ENCODE measurements at regions not wholly inside any gene's neighbourhood (a gene's known extent, or its start where the extent isn't known, plus 50 kb on each side); places are given as distances from the start of the nearest gene placed in this dataset.

DNA sequence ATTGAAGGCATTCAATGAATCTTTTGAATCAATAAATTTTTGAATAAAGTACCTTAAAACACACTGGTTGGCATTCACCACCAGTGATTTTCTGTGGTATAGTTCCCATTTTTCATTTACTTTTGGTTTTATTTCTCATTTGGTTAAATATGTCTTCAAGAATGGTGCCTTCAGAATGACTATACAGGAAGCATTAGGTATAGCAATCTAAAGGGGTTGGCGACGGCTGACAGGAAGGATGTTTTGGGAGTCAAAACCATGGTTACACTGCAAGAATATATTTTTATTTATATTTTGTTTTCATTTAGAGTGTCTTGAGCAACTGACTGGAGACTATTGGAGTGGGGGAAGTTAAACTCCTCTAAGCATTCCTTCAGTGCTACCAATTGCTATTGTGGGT lies 235.7 kb downstream of the HTR1A start:
- no peak for DNase-seq

GRCh38 chr5:63719147-63719546 lies 243.1 kb downstream of the HTR1A start:
- DNase-seq: no peak

GRCh38 chr5:63700241-63700640 lies 262.0 kb downstream of the HTR1A start:
- no peak for DNase-seq

DNA sequence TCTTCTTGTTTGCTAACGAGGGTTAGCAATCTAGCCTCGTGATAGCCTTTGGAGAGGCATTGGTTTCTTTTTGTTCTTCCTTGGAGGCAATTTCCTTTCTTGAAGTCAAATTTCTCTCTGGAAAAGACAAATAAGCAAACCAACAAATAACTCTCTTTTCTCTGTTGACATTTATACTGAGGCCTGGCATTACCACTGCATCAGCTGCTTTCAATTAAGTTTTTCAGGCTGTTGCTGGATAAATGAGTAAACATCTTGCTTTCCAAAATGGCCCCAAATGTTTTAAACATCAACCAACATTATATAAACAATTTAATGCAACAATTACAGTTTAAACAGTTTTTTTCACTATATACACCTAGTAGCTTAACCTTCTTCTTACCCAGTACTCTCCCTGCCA lies 264.4 kb downstream of the HTR1A start:
- DNase-seq: peak; percentile 0

DNA sequence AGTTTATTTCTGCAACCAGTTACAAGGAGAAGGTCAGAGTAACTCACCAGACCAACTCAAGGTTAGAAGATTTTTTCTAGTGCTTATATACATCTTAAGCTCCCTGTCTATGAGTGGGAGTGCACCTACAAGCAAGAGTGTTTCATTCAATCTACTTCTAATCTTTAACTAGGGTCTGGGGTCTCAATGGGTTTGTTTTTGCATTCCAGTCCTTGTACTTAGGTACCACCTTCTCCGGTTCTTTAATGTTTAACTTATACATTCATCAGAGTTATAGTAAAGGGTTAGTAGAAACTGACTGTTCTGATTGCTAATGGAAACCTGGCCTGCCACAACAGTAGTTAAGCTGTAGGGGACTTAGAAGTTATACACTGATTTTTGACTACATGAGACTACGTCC lies 271.7 kb downstream of the HTR1A start:
- DNase-seq: no peak

DNA sequence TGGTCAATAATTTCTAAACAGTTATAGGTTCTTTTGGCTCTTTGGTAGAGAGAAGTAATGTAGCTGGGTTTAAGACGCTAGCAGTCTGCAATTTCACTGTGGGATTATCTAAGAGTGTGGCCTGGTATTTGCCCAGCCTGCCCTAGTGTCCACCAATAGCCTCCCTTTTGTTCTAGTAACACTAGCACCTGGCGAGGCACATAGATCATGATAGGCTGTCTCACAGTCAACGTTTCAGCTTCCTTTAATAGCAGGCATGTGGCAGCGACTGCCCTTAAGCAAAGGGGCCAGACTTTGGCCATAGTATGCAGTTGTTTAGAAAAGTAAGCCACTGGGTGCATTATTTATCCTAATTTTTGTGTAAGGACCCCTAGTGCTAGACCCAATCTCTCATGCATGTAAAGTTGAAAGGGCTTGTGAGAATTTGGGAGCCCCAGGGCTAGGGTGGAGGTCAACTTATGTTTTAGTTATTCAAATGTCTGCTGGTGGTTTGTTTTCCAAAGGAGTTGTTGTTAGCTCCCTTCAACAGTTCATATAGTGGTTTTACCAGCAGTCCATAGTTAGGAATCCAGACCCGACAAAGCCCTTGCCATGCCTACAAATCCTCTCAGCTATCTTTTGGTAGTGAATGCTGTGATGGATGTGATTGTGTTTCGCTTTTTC lies 274.3 kb downstream of the HTR1A start:
- no peak for DNase-seq

- DNase-seq: no peak
Measured at GRCh38 chr5:63686938-63687337, 275.3 kb downstream of the HTR1A start.

DNA sequence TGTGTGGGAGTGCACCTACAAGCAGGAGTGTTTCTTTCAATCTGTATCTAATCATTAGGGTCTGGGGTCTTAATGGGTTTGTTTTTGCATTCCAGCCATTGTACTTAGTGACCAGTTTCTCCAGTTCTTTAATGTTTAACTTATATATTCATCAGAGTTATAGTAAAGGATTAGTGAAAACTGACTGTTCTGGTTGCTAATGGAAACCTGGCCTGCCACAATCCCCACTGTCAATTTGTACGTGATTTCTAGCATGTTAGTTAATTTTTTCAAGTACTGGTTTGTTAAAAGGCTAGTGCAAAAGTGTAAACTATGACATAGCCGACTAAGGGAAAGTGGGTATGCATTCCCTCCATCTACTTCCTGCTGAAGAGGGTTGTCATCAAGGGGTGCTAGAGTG lies 276.1 kb downstream of the HTR1A start:
- DNase-seq: no peak

DNA sequence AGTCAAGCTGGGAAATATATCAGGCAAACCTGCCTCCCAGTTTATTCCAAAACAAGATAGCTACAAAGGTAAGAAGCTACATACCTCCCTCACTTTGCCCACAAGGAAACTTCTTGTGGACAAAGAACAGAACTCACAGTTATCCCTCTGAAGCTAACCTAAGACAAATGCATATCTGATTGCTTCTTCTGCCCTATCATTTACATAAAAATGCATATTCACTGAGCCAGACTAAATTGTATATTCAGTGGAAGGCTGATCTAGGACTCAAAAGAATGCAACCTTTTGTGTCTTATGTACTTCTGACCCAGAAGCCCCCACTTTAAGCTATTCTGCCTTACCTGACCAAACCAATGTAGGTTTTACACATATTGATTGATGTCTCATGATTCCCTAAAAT lies 276.8 kb downstream of the HTR1A start:
- DNase-seq: no peak

DNA sequence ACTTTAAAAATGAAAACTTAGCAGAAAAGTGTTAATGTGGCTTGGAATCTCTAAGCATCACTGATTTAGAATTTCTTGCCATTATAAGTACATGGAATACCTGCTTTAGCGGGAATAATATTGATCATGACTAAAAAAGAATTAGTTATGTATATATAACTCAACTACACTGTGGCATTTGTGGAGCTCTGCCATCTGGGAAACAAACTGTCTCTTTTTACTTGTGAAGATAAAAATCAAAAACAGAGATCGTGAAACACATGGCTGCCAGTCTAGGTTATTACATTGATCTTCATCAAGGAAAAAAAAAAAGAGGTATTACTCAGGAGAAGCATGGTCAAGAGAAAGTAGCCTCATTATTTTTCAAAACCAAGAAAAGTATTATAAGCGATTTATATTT lies 287.4 kb downstream of the HTR1A start:
- no peak for DNase-seq

DNA sequence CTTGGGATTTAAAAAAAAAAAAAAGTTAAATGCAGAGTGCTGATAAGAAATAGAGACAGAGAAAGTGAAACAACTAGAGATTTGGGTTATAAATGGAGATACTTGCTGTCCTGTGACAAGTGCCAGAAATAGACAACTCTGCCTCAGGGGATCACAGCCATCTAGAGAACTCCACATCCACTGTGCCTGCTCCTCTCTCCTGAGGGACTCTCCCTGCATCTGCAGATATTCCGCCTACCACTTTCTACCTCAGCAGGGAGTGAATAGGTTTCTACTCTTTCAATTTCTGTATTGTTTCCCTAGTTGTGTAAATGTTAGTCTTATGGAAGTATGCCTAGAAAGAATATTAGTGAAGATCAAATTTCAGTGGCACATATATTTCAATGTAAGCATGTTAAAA lies 307.2 kb downstream of the HTR1A start:
- no peak for DNase-seq

- DNase-seq: no peak
Measured at GRCh38 chr5:63650581-63650980, 311.7 kb downstream of the HTR1A start.

GRCh38 chr5:63648376-63648775 lies 313.9 kb downstream of the HTR1A start:
- no peak for DNase-seq

DNA sequence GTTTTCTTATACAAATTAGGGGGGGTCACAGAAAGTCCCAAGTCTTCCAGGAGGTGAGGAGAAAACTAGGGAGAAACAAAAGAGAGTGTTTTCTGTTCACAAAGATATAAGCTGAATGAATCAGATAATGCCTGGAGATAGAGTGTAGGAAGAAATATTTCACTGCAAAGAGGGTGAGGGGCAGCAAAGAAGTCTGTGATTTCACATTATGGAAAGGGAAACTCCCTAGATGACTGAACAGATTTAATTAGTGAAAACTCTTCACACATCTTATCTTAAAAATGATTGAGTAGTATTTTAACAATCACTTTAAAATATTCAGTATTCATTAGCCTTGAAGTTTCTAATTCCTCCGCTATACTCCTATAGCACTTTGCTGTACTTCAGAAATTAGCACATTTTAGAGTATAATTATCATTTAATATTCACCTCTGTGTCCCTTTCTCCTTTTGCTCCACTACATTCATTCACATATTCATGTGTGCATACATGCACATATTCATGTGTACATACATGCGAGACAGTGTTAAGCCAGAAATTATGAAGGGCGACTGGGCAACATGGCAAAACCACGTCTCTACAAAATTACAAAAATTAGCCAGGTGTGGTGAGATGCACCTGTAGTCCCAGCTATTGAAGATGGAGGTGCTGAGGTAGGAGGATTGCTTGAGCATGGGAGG lies 332.2 kb downstream of the HTR1A start:
- no peak for DNase-seq

DNA sequence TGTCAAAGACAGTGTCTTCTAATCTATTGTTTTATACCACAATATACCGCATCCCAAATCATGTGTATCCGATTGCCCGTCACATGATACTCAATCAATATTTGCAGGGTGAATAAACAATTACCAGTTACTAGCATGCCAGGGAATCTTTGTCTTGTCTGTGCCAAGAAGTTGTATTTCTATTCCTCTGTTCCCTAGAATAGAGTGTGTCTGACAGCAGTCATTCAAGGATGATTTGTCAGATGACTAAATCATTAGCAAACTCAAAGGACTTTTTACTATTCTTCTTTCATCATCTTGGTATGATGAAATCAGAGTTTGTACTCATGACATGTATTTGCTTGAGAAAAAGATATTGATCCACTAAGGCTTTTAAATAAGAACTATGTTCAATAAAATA lies 348.8 kb downstream of the HTR1A start:
- no peak for DNase-seq

DNA sequence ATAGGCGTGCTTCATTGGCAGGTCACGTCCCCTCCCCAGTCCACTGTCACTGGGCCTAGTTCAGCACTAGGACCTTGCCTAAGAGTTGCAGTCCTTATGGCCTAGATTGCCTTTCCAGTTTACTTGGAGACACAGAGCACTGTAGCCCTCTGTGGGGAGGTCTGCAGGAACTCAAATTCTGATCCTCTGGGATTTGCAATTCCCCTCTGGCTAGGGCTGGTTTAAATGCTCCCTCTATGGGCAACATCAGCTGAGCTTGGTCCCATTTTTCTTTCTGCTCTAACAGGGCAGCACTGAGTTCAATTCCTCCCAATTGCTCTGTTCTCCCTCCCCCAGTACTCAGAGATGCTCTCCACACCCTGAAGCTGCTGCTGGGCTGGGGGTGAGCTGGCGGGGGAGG lies 358.2 kb downstream of the HTR1A start:
- DNase-seq: no peak

DNA sequence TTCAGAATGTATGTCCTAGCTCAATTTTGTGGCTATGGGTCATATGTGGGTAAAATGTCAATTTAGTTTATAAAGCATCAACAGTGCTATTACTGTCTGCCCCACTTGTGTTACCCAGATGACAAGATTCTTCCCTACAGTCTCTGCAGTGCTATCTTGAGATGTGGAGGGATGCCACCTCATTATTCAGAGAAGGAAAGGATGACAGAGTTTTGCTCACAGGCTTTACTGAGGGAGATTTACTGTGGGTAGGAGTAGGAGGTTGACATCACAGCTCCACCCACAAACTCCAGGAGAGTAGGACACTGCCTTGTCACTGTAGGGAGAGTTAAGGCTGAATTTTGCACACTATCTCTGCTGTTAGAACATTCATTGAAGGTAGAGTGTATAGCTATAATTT lies 359.3 kb downstream of the HTR1A start:
- DNase-seq: no peak

- DNase-seq: no peak
Measured at GRCh38 chr5:63596254-63596653, 366.0 kb downstream of the HTR1A start.

- DNase-seq: no peak
Measured at GRCh38 chr5:63573380-63573779, 388.9 kb downstream of the HTR1A start.

DNA sequence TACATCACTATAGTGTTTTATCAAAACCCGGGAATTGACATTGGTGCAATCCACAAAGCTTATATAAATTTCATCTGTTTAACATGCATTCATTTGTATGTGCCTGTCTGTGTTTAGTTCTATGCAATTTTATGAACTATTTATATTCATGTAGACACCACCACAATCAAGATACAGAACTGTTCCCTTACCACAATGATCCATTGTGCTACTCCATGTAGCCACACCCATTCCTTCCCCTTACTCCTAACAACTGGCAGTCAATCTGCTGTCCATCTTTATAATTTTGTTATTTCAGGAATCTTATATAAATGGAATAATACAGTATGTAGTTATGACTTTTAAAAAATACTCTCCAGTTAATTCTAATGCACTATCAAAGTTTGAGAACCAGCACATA lies 389.5 kb downstream of the HTR1A start:
- DNase-seq: no peak

DNA sequence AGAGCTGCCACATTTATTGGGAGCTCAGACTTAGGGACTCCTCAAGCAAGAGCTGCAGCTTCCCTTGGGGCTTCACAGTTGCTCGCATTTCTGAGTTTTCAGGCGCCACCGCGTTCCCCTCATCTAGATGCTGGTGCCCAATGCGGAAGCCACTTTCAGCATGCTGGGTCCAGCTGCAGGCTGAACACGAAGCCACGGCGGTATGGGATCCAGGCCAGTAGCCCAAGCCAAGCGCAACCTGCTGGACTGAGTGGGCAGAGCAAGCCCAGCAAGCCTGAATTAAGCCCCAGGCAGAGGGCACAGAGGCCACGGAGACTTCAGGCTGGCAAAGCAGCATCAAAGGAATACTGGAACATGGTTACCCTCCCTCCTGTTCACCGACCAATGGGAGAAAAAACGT lies 391.5 kb downstream of the HTR1A start:
- no peak for DNase-seq

- DNase-seq: no peak
Measured at GRCh38 chr5:63564789-63565188, 397.5 kb downstream of the HTR1A start.

DNA sequence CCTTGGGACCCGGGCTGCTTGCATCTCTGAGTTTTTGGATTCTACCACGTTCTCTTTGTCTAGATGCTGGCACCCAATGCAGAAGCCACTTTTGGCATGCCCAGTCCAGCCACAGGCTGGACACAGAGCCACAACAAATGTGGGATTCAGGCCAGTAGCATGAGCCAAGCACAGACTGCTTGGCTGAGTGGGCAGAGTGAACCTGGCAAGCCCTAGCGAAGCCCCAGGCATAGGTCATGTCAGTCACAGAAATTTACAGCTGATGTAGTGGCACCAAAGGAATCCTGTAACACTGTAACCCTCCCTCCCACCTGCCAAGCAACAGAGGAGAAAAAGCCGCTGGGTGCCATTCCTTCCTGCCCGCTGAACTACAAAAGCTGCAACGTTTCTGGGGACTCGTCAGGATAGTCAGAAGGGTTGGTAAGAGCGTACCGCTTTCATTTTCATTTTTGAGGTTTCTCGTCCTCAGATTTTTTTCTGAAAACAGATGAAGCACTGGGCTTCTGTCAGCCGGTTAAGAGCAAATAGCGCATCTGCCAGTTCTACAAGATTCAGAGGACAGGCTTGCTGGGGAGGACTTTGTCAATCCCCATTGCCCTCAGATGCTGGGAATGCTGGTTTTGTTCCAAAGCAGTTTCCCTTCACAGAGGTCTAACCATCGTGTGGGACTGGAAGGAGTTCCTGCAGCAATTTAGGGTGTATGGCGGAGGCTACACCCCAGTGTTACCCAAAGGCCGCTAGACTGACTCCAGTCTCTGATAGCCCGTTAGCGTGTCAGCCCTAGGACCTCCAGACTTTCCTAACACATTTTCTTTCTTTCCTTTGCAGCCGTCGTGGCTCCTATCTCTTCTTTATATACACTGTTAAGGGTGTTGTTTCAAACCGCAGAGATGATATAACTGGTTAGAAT lies 399.0 kb downstream of the HTR1A start:
- DNase-seq: no peak
